Right ventricle myocardium inferior (tissue), 1 donor: ENCODE measurements at regions not wholly inside any gene's neighbourhood (a gene's known extent, or its start where the extent isn't known, plus 50 kb on each side); places are given as distances from the start of the nearest gene placed in this dataset.
"Not testable (repeated sequence)": the region's sequence is repeated elsewhere in the genome, so short reads cannot be mapped to it uniquely, and the experiment has no call there.

Experiments used
- ATAC-seq: fragments of 200-7000 bp; cut with Tn5 transposase; one replicate; pipeline ENCODE4 v1.9.1; 2020; ENCODE audit warnings: mild to moderate bottlenecking, moderate library complexity
- DNase-seq: peaks from one replicate; pipeline ENCODE4 v3.0.0; 2021; ENCODE audit errors: missing footprints
- intact Hi-C: fragments of 100-400 bp; cut with DNase I; formaldehyde crosslinking; loops from one replicate; pipeline ENCODE4 v1.11.0; 2022
- donor health status: DM: no; HTN: yes; CAD: no; lungs with severe emphysema.

- DNase-seq, result no peak
- no peak for ATAC-seq
- intact Hi-C loops, result no loop called here
Measured at GRCh38 chr5:75002271-75002670, 50.1 kb downstream of the GCNT4 start.

- intact Hi-C loops, result no loop called here
- DNase-seq (no peak), ATAC-seq (no peak)
Measured at GRCh38 chr5:74995926-74996325, 56.4 kb downstream of the GCNT4 start.

- DNase-seq (no peak), ATAC-seq (no peak)
- intact Hi-C loops, result no loop called here
Measured at GRCh38 chr5:74994826-74995225, 57.5 kb downstream of the GCNT4 start.

GRCh38 chr5:74993743-74994142 lies 58.6 kb downstream of the GCNT4 start:
- intact Hi-C loops, result no loop called here
- no peak for ATAC-seq
- no peak for DNase-seq

GRCh38 chr5:74992791-74993190 lies 59.6 kb downstream of the GCNT4 start:
- intact Hi-C loops, result no loop called here
- ATAC-seq (no peak), DNase-seq (no peak)

GRCh38 chr5:74991522-74991921 lies 60.8 kb downstream of the GCNT4 start:
- no peak for DNase-seq
- intact Hi-C loops, result no loop called here
- ATAC-seq, result no peak

GRCh38 chr5:74990194-74990593 lies 62.2 kb downstream of the GCNT4 start:
- no peak for DNase-seq
- ATAC-seq, result no peak
- intact Hi-C loops, result no loop called here

GRCh38 chr5:74988273-74988983 lies 63.9 kb downstream of the GCNT4 start:
- ATAC-seq (no peak), DNase-seq (no peak)
- intact Hi-C loops, result no loop called here

GRCh38 chr5:74978345-74978744 lies 74.0 kb downstream of the GCNT4 start:
- DNase-seq (no peak), ATAC-seq (no peak)
- intact Hi-C loops, result no loop called here

- intact Hi-C loops, result no loop called here
- no peak for DNase-seq
- ATAC-seq, result no peak
Measured at GRCh38 chr5:74977471-74977870, 74.9 kb downstream of the GCNT4 start.

GRCh38 chr5:74976651-74977050 lies 75.7 kb downstream of the GCNT4 start:
- DNase-seq (no peak), ATAC-seq (no peak)
- intact Hi-C loops, result no loop called here

GRCh38 chr5:74975582-74975981 lies 76.8 kb downstream of the GCNT4 start:
- ATAC-seq (no peak), DNase-seq (no peak)
- intact Hi-C loops, result no loop called here

GRCh38 chr5:74974451-74975091 lies 77.8 kb downstream of the GCNT4 start:
- ATAC-seq (no peak), DNase-seq (no peak)
- intact Hi-C loops, result no loop called here

- intact Hi-C loops, result no loop called here
- ATAC-seq, result no peak
- no peak for DNase-seq
Measured at GRCh38 chr5:74973694-74974093, 78.7 kb downstream of the GCNT4 start.

GRCh38 chr5:74971947-74972460 lies 80.4 kb downstream of the GCNT4 start:
- intact Hi-C loops, result no loop called here
- ATAC-seq, result no peak
- DNase-seq, result no peak

- intact Hi-C loops, ATAC-seq, DNase-seq: not testable (repeated sequence)
Measured at GRCh38 chr5:74970891-74971290, 81.5 kb downstream of the GCNT4 start.

GRCh38 chr5:74969726-74970125 lies 82.6 kb downstream of the GCNT4 start:
- intact Hi-C loops, result no loop called here
- ATAC-seq, result no peak
- DNase-seq, result no peak

- DNase-seq (no peak), ATAC-seq (no peak)
- intact Hi-C loops, result no loop called here
Measured at GRCh38 chr5:74966141-74967026, 86.0 kb downstream of the GCNT4 start.

GRCh38 chr5:74963407-74963806 lies 89.0 kb downstream of the GCNT4 start:
- intact Hi-C loops, result no loop called here
- DNase-seq (no peak), ATAC-seq (no peak)

GRCh38 chr5:74957906-74958305 lies 91.7 kb upstream of the FAM169A start:
- intact Hi-C loops, result no loop called here
- ATAC-seq (no peak), DNase-seq (no peak)
